ENCODE measurements at regions not wholly inside any gene's neighbourhood (a gene's known extent, or its start where the extent isn't known, plus 50 kb on each side); places are given as distances from the start of the nearest gene placed in this dataset.

- H3K36me3 ChIP-seq = no peaks in the 10 kb centered on the region
- intact Hi-C loops (cut with DNase I; ENCODE audit: low total_unique reads) = no loop called here
- no peak for TF ChIP-seq CTCF (IDR thresholded peaks at IDR 0.05)
Observed at GRCh38 chr5:57618767-57619381, 136.3 kb upstream of the ACTBL2 start.

GRCh38 chr5:57613741-57614140 lies 131.1 kb upstream of the ACTBL2 start:
- Histone ChIP-seq H3K36me3 (no peaks in the 10 kb centered on the region), H3K4me1 (no peaks in the 10 kb centered on the region), H3K27me3 (no peaks in the 10 kb centered on the region), H3K9me3 (no peaks in the 10 kb centered on the region), H3K27ac (no peak overlapping the region), H3K4me3 (no peak overlapping the region)
- intact Hi-C loops (cut with DNase I; ENCODE audit: low total_unique reads) = no loop called here
- DNase-seq = no peak
- no peak for TF ChIP-seq CTCF (IDR thresholded peaks at IDR 0.05)

More at GRCh38 chr5:57618767-57619381, 136.3 kb upstream of the ACTBL2 start:
- no peak overlapping the region for H3K4me3 ChIP-seq
- H3K27me3 ChIP-seq = no peaks in the 10 kb centered on the region
- H3K27ac ChIP-seq = no peak overlapping the region
- DNase-seq = no peak
- no peaks in the 10 kb centered on the region for H3K9me3 ChIP-seq
- no peaks in the 10 kb centered on the region for H3K4me1 ChIP-seq

DNA sequence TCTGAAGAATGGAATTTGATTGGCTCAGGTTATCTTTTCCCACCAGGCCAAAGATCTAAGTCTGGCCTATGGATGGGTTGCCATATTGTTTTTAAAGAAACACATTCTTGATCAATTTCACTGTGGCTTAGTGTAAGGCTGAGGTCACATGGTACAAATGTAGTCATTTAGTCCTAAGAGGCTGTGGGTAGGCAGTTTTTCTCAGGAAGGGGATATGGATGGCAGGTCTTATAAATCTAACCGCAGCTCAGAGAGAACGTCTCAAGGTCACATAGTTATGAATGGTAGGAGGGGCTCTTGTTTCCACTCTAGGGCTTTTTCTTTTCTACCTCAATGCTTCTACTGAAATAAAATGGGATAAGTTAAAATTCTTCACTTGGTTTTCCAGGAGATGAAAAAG lies 128.6 kb upstream of the ACTBL2 start:
- no peaks in the 10 kb centered on the region for H3K27me3 ChIP-seq
- no peaks in the 10 kb centered on the region for H3K9me3 ChIP-seq
- H3K4me3 ChIP-seq = no peak overlapping the region
- intact Hi-C loops (cut with DNase I; ENCODE audit: low total_unique reads) = no loop called here
- H3K4me1 ChIP-seq = no peaks in the 10 kb centered on the region
- no peak overlapping the region for H3K27ac ChIP-seq
- no peak for DNase-seq
- TF ChIP-seq CTCF (IDR thresholded peaks at IDR 0.05) = no peak
- H3K36me3 ChIP-seq = no peaks in the 10 kb centered on the region

DNA sequence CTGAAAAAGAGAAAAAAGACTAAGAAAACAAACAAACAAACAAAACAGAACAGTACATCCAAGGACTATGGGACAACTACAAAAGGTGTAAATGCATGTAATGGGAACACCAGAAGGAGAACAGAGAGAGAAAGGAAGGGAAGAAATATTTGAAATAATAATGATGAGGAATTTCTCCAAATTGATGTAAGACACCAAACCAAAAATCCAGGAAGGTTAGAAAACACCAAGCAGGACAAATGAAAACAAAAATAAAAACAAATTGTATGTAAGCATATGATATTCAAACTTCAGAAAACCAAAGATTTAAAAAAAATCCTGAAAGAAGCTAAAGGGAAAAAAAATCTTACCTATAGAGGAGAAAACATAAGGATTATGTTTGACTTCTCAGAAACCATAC lies 125.9 kb upstream of the ACTBL2 start:
- no peaks in the 10 kb centered on the region for H3K36me3 ChIP-seq
- intact Hi-C loops (cut with DNase I; ENCODE audit: low total_unique reads) = no loop called here
- no peak for DNase-seq
- no peaks in the 10 kb centered on the region for H3K27me3 ChIP-seq
- no peak overlapping the region for H3K27ac ChIP-seq
- TF ChIP-seq CTCF (IDR thresholded peaks at IDR 0.05) = no peak
- H3K4me3 ChIP-seq = no peak overlapping the region
- H3K4me1 ChIP-seq = no peaks in the 10 kb centered on the region
- H3K9me3 ChIP-seq = no peaks in the 10 kb centered on the region

DNA sequence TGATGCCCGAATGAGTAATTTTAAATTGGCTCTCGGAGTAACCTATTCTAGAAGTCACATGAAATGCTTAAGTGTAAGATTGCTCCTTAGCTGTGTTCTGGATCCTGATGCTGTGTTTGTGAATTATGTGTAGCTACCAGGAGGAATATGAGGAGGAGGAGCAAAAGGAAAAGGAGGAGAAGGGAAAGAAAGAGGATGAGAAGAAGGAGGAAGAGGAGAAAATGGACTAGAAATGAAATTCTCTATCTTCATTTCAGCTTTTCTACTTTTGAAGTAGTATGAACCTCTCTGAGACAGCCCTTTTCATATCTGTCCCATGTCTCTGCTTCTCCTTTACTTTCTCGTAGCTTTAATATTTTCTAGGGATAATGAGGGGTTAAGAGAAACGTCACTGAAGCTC lies 119.4 kb upstream of the ACTBL2 start:
- H3K27me3 ChIP-seq = no peaks in the 10 kb centered on the region
- intact Hi-C loops (cut with DNase I; ENCODE audit: low total_unique reads) = no loop called here
- no peaks in the 10 kb centered on the region for H3K4me1 ChIP-seq
- H3K4me3 ChIP-seq = no peak overlapping the region
- no peaks in the 10 kb centered on the region for H3K9me3 ChIP-seq
- no peak for TF ChIP-seq CTCF (IDR thresholded peaks at IDR 0.05)
- DNase-seq = no peak
- H3K27ac ChIP-seq = no peak overlapping the region
- H3K36me3 ChIP-seq = no peaks in the 10 kb centered on the region

DNA sequence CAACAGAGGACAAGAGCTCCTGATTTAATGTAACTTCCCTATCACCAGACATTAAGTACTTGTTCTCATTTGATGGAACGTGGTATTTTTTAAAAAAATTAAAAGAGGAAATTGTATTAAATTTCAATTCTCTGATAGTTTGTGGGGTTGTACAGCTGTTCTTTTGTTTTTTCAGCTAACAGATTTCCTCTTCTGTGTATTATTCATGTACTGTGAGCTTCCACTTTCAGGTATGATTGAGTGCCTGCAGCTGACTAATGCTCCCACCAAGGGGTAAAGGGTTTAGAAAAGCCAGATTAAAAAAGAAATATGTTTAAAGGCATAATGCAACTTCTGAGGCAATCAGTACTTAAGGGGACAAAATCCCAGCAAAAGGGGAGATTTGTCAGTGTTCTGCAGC lies 117.7 kb upstream of the ACTBL2 start:
- no peaks in the 10 kb centered on the region for H3K36me3 ChIP-seq
- TF ChIP-seq CTCF (IDR thresholded peaks at IDR 0.05) = no peak
- no peaks in the 10 kb centered on the region for H3K27me3 ChIP-seq
- no peaks in the 10 kb centered on the region for H3K9me3 ChIP-seq
- no peak overlapping the region for H3K4me3 ChIP-seq
- no peak for DNase-seq
- no peaks in the 10 kb centered on the region for H3K4me1 ChIP-seq
- no peak overlapping the region for H3K27ac ChIP-seq
- intact Hi-C loops (cut with DNase I; ENCODE audit: low total_unique reads) = no loop called here

Measured in tibial artery (tissue), 4 donors.